ENCODE measurements at regions not wholly inside any gene's neighbourhood (a gene's known extent, or its start where the extent isn't known, plus 50 kb on each side); places are given as distances from the start of the nearest gene placed in this dataset.

DNA sequence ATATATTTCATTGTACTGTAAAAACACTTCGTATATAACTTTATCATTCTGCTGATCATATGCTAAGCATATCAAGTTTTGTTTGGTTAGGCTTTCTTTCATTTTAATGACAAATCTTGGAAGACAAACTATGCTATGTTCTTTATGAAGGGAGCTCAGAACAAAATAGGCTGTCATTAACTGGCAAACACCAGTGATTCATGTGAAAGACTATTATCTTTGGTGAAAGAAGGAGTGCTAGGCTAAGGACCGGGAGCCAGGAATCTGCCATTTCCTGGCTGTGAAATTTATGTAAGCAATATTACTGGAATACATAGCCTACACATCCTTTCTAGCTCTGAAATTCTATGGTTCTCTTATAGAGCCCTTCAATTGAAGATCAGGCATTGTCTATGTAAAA lies 136.2 kb upstream of the CCN2 start:
- TF ChIP-seq, protein P1, sequence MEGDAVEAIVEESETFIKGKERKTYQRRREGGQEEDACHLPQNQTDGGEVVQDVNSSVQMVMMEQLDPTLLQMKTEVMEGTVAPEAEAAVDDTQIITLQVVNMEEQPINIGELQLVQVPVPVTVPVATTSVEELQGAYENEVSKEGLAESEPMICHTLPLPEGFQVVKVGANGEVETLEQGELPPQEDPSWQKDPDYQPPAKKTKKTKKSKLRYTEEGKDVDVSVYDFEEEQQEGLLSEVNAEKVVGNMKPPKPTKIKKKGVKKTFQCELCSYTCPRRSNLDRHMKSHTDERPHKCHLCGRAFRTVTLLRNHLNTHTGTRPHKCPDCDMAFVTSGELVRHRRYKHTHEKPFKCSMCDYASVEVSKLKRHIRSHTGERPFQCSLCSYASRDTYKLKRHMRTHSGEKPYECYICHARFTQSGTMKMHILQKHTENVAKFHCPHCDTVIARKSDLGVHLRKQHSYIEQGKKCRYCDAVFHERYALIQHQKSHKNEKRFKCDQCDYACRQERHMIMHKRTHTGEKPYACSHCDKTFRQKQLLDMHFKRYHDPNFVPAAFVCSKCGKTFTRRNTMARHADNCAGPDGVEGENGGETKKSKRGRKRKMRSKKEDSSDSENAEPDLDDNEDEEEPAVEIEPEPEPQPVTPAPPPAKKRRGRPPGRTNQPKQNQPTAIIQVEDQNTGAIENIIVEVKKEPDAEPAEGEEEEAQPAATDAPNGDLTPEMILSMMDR (IDR thresholded peaks at IDR 0.05): no peak
- TF ChIP-seq EZH2 (IDR thresholded peaks at IDR 0.05): no peak

Data from neural progenitor cell (in vitro differentiated cells).